ENCODE measurements at regions not wholly inside any gene's neighbourhood (a gene's known extent, or its start where the extent isn't known, plus 50 kb on each side); places are given as distances from the start of the nearest gene placed in this dataset.

GRCh38 chr1:57897581-57897980, 473.7 kb upstream of the DAB1 start:
- DNase-seq (ENCODE audit: low spot score): no peak
- no peak for TF ChIP-seq CTCF (IDR thresholded peaks at IDR 0.05; ENCODE audit: extremely low read depth, missing control alignments)

GRCh38 chr1:57894315-57894714, 470.5 kb upstream of the DAB1 start:
- DNase-seq (ENCODE audit: low spot score): no peak
- TF ChIP-seq CTCF (IDR thresholded peaks at IDR 0.05; ENCODE audit: extremely low read depth, missing control alignments): no peak

- no peak for TF ChIP-seq CTCF (IDR thresholded peaks at IDR 0.05; ENCODE audit: extremely low read depth, missing control alignments)
- no peak for DNase-seq (ENCODE audit: low spot score)
Measured at GRCh38 chr1:57889676-57890320, 465.9 kb upstream of the DAB1 start.

GRCh38 chr1:57887964-57888491, 464.2 kb upstream of the DAB1 start:
- no peak for DNase-seq (ENCODE audit: low spot score)

GRCh38 chr1:57886376-57886775, 462.5 kb upstream of the DAB1 start:
- DNase-seq (ENCODE audit: low spot score): no peak
- TF ChIP-seq CTCF (IDR thresholded peaks at IDR 0.05; ENCODE audit: extremely low read depth, missing control alignments): no peak

More at GRCh38 chr1:57887964-57888491, 464.2 kb upstream of the DAB1 start:
- no peak for TF ChIP-seq CTCF (IDR thresholded peaks at IDR 0.05; ENCODE audit: extremely low read depth, missing control alignments)

- no peak for DNase-seq (ENCODE audit: low spot score)
- no peak for TF ChIP-seq CTCF (IDR thresholded peaks at IDR 0.05; ENCODE audit: extremely low read depth, missing control alignments)
Measured at GRCh38 chr1:57883642-57883995, 459.8 kb upstream of the DAB1 start.

- no peak for DNase-seq (ENCODE audit: low spot score)
- TF ChIP-seq CTCF (IDR thresholded peaks at IDR 0.05; ENCODE audit: extremely low read depth, missing control alignments): no peak
Measured at GRCh38 chr1:57882934-57883641, 459.2 kb upstream of the DAB1 start.
